B cell (primary cell): ENCODE measurements at regions not wholly inside any gene's neighbourhood (a gene's known extent, or its start where the extent isn't known, plus 50 kb on each side); places are given as distances from the start of the nearest gene placed in this dataset.

Experiments
- ATAC-seq: fragments of 200-7000 bp; cut with Tn5 transposase; one replicate; pipeline ENCODE4 v1.10.0; 2021; ENCODE audit warnings: low read depth, mild to moderate bottlenecking, moderate number of reproducible peaks, moderate library complexity
- CTCF ChIA-PET: fragments of 350-600 bp; sonication (Branson Sonifier 250); formaldehyde crosslinking; loops from one replicate; lab custom pipeline; 2021; ENCODE audit warnings: antibody characterized with exemption, inconsistent platforms; lab: Charles Lee
- POLR2A ChIA-PET: fragments of 350-600 bp; sonication (Branson Sonifier 250); formaldehyde crosslinking; loops from one replicate; lab custom pipeline; 2021; ENCODE audit warnings: antibody characterized with exemption; lab: Charles Lee
- DNase-seq: peaks from one replicate; pipeline ENCODE4 v3.0.0; 2013
- H2AFZ ChIP-seq: 2 replicates; pipeline ENCODE4 v1.6.1; 2012; ENCODE audit warnings: mild to moderate bottlenecking, low read depth, low read length; ENCODE audit not compliant: insufficient read depth, poor library complexity, severe bottlenecking
- H3K27ac ChIP-seq, 2 donors: 1 replicate in 1 of 2; 2 replicates in 1 of 2; pipeline ENCODE4 v1.5.1; 2012 to 2013; ENCODE audit warnings: low read length in 2 of 2, mild to moderate bottlenecking in 2 of 2, moderate library complexity in 1 of 2
- H3K27me3 ChIP-seq, 4 experiments: fragments of 200-600 bp in 1 of 4; sonication (generic) in 1 of 4; replicated peaks in 1 of 4; 1 replicate in 2 of 4; 2 replicates in 2 of 4; pipeline versions ENCODE4 v1.6.1 to v1.7.0; 2013 to 2016; ENCODE audit warnings: low read length in 3 of 4, mild to moderate bottlenecking in 2 of 4, mixed read lengths in 1 of 4, moderate library complexity in 1 of 4; ENCODE audit not compliant: insufficient read depth in 4 of 4, control insufficient read depth in 3 of 4; ENCODE audit errors: control extremely low read depth in 1 of 4
- H3K36me3 ChIP-seq, 2 experiments: replicated peaks in 1 of 2; 1 replicate in 1 of 2; 2 replicates in 1 of 2; pipeline versions ENCODE4 v1.6.1 to v1.7.1; 2013; ENCODE audit warnings: low read length in 1 of 2; ENCODE audit not compliant: insufficient read depth in 2 of 2, control insufficient read depth in 1 of 2; ENCODE audit errors: control extremely low read depth in 1 of 2, extremely low read depth in 1 of 2
- H3K4me1 ChIP-seq, 2 donors: fragments of 200-600 bp in 1 of 2; sonication (generic) in 1 of 2; 1 replicate in 1 of 2; 2 replicates in 1 of 2; pipeline versions ENCODE4 v1.5.1 to v1.6.1; 2013 to 2017; ENCODE audit warnings: low read length in 2 of 2; ENCODE audit not compliant: control insufficient read depth in 2 of 2, insufficient read depth in 2 of 2
- H3K4me2 ChIP-seq: replicated peaks from 2 replicates; pipeline ENCODE3; 2012; ENCODE audit warnings: mild to moderate bottlenecking, low read depth, low read length; ENCODE audit not compliant: poor library complexity, severe bottlenecking
- H3K4me3 ChIP-seq, 5 experiments: fragments of 200-600 bp in 1 of 5; sonication (generic) in 1 of 5; 1 replicate in 3 of 5; 2 replicates in 2 of 5; pipeline versions ENCODE4 v1.5.1 to v1.7.0; 2011 to 2016; ENCODE audit warnings: low read length in 4 of 5, mild to moderate bottlenecking in 4 of 5, low read depth in 2 of 5, control low read depth in 1 of 5, moderate library complexity in 1 of 5; ENCODE audit not compliant: insufficient read depth in 1 of 5; ENCODE audit errors: control extremely low read depth in 1 of 5, extremely low read depth in 1 of 5
- H3K79me2 ChIP-seq: fragments of 200-600 bp; sonication (generic); one replicate; pipeline ENCODE4 v1.6.0; 2016; ENCODE audit warnings: low read length; ENCODE audit not compliant: control insufficient read depth, insufficient read depth
- H3K9ac ChIP-seq: fragments of 200-600 bp; sonication (generic); 2 replicates; pipeline ENCODE4 v1.6.1; 2017; ENCODE audit warnings: mild to moderate bottlenecking, low read length, moderate library complexity
- H3K9me3 ChIP-seq, 3 donors: one replicate each; pipeline versions ENCODE4 v1.6.1 to v1.7.1; 2013; ENCODE audit warnings: low read length in 2 of 3; ENCODE audit not compliant: control insufficient read depth in 2 of 3, insufficient read depth in 1 of 3; ENCODE audit errors: control extremely low read depth in 1 of 3
- H4K20me1 ChIP-seq: 2 replicates; pipeline ENCODE4 v1.6.0; 2012; ENCODE audit warnings: mild to moderate bottlenecking, low read length; ENCODE audit not compliant: insufficient read depth, control insufficient read depth, poor library complexity, severe bottlenecking
- H3K27ac Mint-ChIP-seq: one replicate; pipeline ENCODE4 v1.8.0; 2021; ENCODE audit warnings: mixed read lengths
- H3K27me3 Mint-ChIP-seq: one replicate; pipeline ENCODE4 v1.8.0; 2021; ENCODE audit warnings: mixed read lengths
- H3K4me1 Mint-ChIP-seq: one replicate; pipeline ENCODE4 v1.8.0; 2021; ENCODE audit warnings: mixed read lengths
- H3K4me3 Mint-ChIP-seq: one replicate; pipeline ENCODE4 v1.8.0; 2021; ENCODE audit warnings: mixed read lengths
- H3K9me3 Mint-ChIP-seq: one replicate; pipeline ENCODE4 v1.8.0; 2022; ENCODE audit warnings: mixed read lengths; ENCODE audit not compliant: insufficient read depth
- EZH2 ChIP-seq: IDR thresholded peaks from 2 replicates; pipeline ENCODE4 v1.6.1; 2012; ENCODE audit warnings: borderline replicate concordance, low read depth, mild to moderate bottlenecking, moderate library complexity, low read length; ENCODE audit not compliant: insufficient read depth, poor library complexity, severe bottlenecking
- WGBS: methylation state at CpG from one replicate; pipeline ENCODE4 v1.1.5; 2013; ENCODE audit warnings: missing lambda C conversion rate; ENCODE audit not compliant: insufficient coverage; 5-methylcytosine and 5-hydroxymethylcytosine counted together
- intact Hi-C: fragments of 100-400 bp; cut with micrococcal nuclease; formaldehyde crosslinking; loops from one replicate; pipeline ENCODE4 v1.10.0; 2022
- TF ChIP-seq, protein P1 (sequence below): fragments of 200-600 bp; IDR thresholded peaks from one replicate; pipeline ENCODE4 v1.8.0; 2022; ENCODE audit warnings: antibody characterized with exemption, mild to moderate bottlenecking

DNA sequence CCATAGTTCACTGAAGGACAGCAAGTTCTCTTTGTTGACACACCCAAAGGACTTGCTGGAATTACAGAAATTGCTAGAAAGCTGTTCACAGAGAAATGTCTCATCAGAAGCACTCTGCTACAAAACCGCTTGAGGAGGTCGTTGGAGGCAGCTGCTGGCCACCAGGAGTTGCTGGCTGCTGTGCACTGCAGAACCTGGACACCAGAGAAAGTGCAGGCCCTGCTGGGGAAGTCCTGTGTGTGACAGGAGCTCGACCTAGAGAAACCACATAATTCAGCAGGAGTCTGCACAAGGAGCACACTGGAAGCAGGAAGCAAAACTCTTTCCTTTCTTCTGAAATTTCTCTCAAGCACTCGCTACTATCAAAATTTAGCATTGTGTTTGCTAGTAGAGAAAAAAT, 461.5 kb upstream of the GHITM start:
- DNase-seq (no peak), ATAC-seq (no peak)
- CTCF ChIA-PET = no interaction called here
- no peak overlapping the region for H3K4me3 ChIP-seq
- H3K4me1 ChIP-seq = no peaks in the 10 kb centered on the region
- H3K9me3 ChIP-seq = no peaks in the 10 kb centered on the region
- H3K27ac ChIP-seq = no peak overlapping the region
- H2AFZ ChIP-seq = no peak overlapping the region
- POLR2A ChIA-PET = no interaction called here
- Mint-ChIP-seq H3K27me3 (no peaks in the 10 kb centered on the region), H3K27ac (no peak overlapping the region), H3K4me3 (no peak overlapping the region), H3K9me3 (no peaks in the 10 kb centered on the region), H3K4me1 (peaks cover 10% of the 10 kb centered on the region)
- intact Hi-C loops = no loop called here
- no peak overlapping the region for H3K9ac ChIP-seq
- no peaks in the 10 kb centered on the region for H4K20me1 ChIP-seq
- TF ChIP-seq, protein P1, sequence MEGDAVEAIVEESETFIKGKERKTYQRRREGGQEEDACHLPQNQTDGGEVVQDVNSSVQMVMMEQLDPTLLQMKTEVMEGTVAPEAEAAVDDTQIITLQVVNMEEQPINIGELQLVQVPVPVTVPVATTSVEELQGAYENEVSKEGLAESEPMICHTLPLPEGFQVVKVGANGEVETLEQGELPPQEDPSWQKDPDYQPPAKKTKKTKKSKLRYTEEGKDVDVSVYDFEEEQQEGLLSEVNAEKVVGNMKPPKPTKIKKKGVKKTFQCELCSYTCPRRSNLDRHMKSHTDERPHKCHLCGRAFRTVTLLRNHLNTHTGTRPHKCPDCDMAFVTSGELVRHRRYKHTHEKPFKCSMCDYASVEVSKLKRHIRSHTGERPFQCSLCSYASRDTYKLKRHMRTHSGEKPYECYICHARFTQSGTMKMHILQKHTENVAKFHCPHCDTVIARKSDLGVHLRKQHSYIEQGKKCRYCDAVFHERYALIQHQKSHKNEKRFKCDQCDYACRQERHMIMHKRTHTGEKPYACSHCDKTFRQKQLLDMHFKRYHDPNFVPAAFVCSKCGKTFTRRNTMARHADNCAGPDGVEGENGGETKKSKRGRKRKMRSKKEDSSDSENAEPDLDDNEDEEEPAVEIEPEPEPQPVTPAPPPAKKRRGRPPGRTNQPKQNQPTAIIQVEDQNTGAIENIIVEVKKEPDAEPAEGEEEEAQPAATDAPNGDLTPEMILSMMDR = no peak
- TF ChIP-seq EZH2 = no peak
- no peaks in the 10 kb centered on the region for H3K79me2 ChIP-seq
- no peak overlapping the region for H3K4me2 ChIP-seq
- no peaks in the 10 kb centered on the region for H3K27me3 ChIP-seq
- 32% methylated on average over 2 of the region's 4 CpGs for WGBS
- H3K36me3 ChIP-seq = no peaks in the 10 kb centered on the region

DNA sequence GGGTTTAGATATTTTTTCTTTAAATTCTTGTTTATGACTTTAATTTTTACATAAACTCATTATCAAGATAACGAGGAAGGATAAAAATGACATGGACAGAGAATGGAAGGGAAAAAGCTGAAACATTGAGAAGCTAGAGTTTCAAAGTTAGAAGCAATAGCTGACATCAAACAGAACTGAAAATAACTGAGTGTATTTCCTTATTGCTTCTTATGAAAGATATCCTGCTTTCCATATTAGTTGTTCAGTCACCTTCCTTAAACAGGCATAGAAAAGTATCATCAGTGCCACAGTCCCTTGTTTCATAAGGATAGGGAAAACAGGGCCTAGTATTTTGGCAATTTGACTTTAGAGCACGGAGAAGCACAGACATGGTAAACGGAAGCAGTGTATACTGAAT, 460.5 kb upstream of the GHITM start:
- ATAC-seq = no peak
- DNase-seq = no peak
- CTCF ChIA-PET = no interaction called here

More for the DNA sequence above, 460.5 kb upstream of the GHITM start:
- Histone ChIP-seq H3K4me3 (no peak overlapping the region), H3K4me1 (no peaks in the 10 kb centered on the region), H3K4me2 (no peak overlapping the region), H3K9me3 (no peaks in the 10 kb centered on the region), H2AFZ (no peak overlapping the region), H4K20me1 (no peaks in the 10 kb centered on the region), H3K27ac (no peak overlapping the region), H3K36me3 (no peaks in the 10 kb centered on the region), H3K27me3 (no peaks in the 10 kb centered on the region), H3K79me2 (no peaks in the 10 kb centered on the region), H3K9ac (no peak overlapping the region)
- intact Hi-C loops = no loop called here
- Mint-ChIP-seq H3K4me3 (no peak overlapping the region), H3K27me3 (no peaks in the 10 kb centered on the region), H3K9me3 (no peaks in the 10 kb centered on the region), H3K4me1 (peaks cover 10% of the 10 kb centered on the region), H3K27ac (no peak overlapping the region)
- TF ChIP-seq EZH2 = no peak
- TF ChIP-seq, protein P1 = no peak
- 95% methylated on average over 2 of the region's 3 CpGs for WGBS
- POLR2A ChIA-PET = no interaction called here
